WERI-Rb-1 (cell line): ENCODE measurements at regions not wholly inside any gene's neighbourhood (a gene's known extent, or its start where the extent isn't known, plus 50 kb on each side); places are given as distances from the start of the nearest gene placed in this dataset.
A peak's percentile ranks its signal among the peaks of the same experiment; 100 is the strongest.

Experiments
- DNase-seq: peaks from one replicate; pipeline ENCODE4 v3.0.0-alpha.2; 2020
- H3K27ac ChIP-seq: fragments of 250-450 bp; sonication (Bioruptor Pico); 2 replicates; pipeline ENCODE4 v1.5.1; 2020; ENCODE audit warnings: mild to moderate bottlenecking, moderate library complexity
- H3K27me3 ChIP-seq: fragments of 250-450 bp; sonication (Bioruptor Pico); 2 replicates; pipeline ENCODE4 v1.5.1; 2021; ENCODE audit warnings: mild to moderate bottlenecking, low read depth, moderate library complexity; ENCODE audit not compliant: insufficient read depth, severe bottlenecking
- H3K36me3 ChIP-seq: fragments of 250-450 bp; sonication (Bioruptor Pico); 2 replicates; pipeline ENCODE4 v1.5.1; 2020; ENCODE audit warnings: mild to moderate bottlenecking, moderate library complexity
- H3K4me3 ChIP-seq: 2 replicates; pipeline ENCODE4 v1.5.1; 2011; ENCODE audit warnings: low read depth, mild to moderate bottlenecking, control low read depth, low read length
- H3K9me3 ChIP-seq: fragments of 250-450 bp; sonication (Bioruptor Pico); 2 replicates; pipeline ENCODE4 v1.5.1; 2021; ENCODE audit warnings: mild to moderate bottlenecking, moderate library complexity; ENCODE audit not compliant: severe bottlenecking
- CTCF ChIP-seq: IDR thresholded peaks from 2 replicates; pipeline ENCODE4 v1.5.1; 2011; ENCODE audit warnings: low read depth, mild to moderate bottlenecking, control low read depth, inconsistent platforms, low read length

- no peak overlapping the region for H3K4me3 ChIP-seq
- no peak for DNase-seq
- no peaks in the 10 kb centered on the region for H3K36me3 ChIP-seq
- no peak for TF ChIP-seq CTCF
- H3K9me3 ChIP-seq, result no peaks in the 10 kb centered on the region
- H3K27me3 ChIP-seq, result no peaks in the 10 kb centered on the region
- no peak overlapping the region for H3K27ac ChIP-seq
Measured at GRCh38 chrX:35025820-35026219, 83.2 kb downstream of the FAM47B start.

GRCh38 chrX:35040871-35041270, 98.3 kb downstream of the FAM47B start:
- H3K36me3 ChIP-seq, result no peaks in the 10 kb centered on the region
- TF ChIP-seq CTCF, result no peak
- no peak overlapping the region for H3K27ac ChIP-seq
- no peak overlapping the region for H3K4me3 ChIP-seq
- DNase-seq, result no peak
- H3K9me3 ChIP-seq, result no peaks in the 10 kb centered on the region
- no peaks in the 10 kb centered on the region for H3K27me3 ChIP-seq

- H3K27ac ChIP-seq, result no peak overlapping the region
- H3K27me3 ChIP-seq, result no peaks in the 10 kb centered on the region
- no peaks in the 10 kb centered on the region for H3K36me3 ChIP-seq
- DNase-seq, result no peak
- H3K9me3 ChIP-seq, result no peaks in the 10 kb centered on the region
- TF ChIP-seq CTCF, result no peak
- no peak overlapping the region for H3K4me3 ChIP-seq
Measured at GRCh38 chrX:35046660-35047296, 104.2 kb downstream of the FAM47B start.

- 0 out of 2 replicates have a peak, but pooled peaks have one; percentile 17 for TF ChIP-seq CTCF
- H3K9me3 ChIP-seq, result no peaks in the 10 kb centered on the region
- H3K36me3 ChIP-seq, result no peaks in the 10 kb centered on the region
- H3K4me3 ChIP-seq, result no peak overlapping the region
- H3K27me3 ChIP-seq, result no peaks in the 10 kb centered on the region
- DNase-seq, result no peak
- H3K27ac ChIP-seq, result no peak overlapping the region
Measured at GRCh38 chrX:35076061-35076460, 133.5 kb downstream of the FAM47B start.

- Histone ChIP-seq H3K27me3 (no peaks in the 10 kb centered on the region), H3K27ac (no peak overlapping the region), H3K4me3 (no peak overlapping the region), H3K36me3 (no peaks in the 10 kb centered on the region), H3K9me3 (no peaks in the 10 kb centered on the region)
- DNase-seq, result no peak
- TF ChIP-seq CTCF, result no peak
Measured at GRCh38 chrX:35090801-35091200, 148.2 kb downstream of the FAM47B start.

- H3K9me3 ChIP-seq, result no peaks in the 10 kb centered on the region
- no peak for DNase-seq
- TF ChIP-seq CTCF, result no peak
- no peak overlapping the region for H3K4me3 ChIP-seq
- no peak overlapping the region for H3K27ac ChIP-seq
- peaks cover 5% of the 10 kb centered on the region for H3K27me3 ChIP-seq
- H3K36me3 ChIP-seq, result no peaks in the 10 kb centered on the region
Measured at GRCh38 chrX:35098419-35098818, 155.8 kb downstream of the FAM47B start.
